Lower lobe of right lung (tissue), 2 donors: ENCODE measurements at regions not wholly inside any gene's neighbourhood (a gene's known extent, or its start where the extent isn't known, plus 50 kb on each side); places are given as distances from the start of the nearest gene placed in this dataset.

ENCODE experiments used
- ATAC-seq, 2 donors: fragments of 200-7000 bp; cut with Tn5 transposase; one replicate each; pipeline ENCODE4 v1.9.1; 2020 to 2022; ENCODE audit warnings: mild to moderate bottlenecking in 2 of 2, moderate library complexity in 2 of 2
- DNase-seq: peaks from one replicate; pipeline ENCODE4 v3.0.0-alpha.2; 2020
- H3K27ac ChIP-seq: fragments of 200-600 bp; one replicate; pipeline ENCODE4 v1.8.0; 2022
- H3K27me3 ChIP-seq: fragments of 200-600 bp; one replicate; pipeline ENCODE4 v1.8.0; 2022; ENCODE audit warnings: low read depth
- H3K36me3 ChIP-seq: fragments of 200-600 bp; one replicate; pipeline ENCODE4 v1.8.0; 2022; ENCODE audit warnings: mild to moderate bottlenecking
- H3K4me1 ChIP-seq: fragments of 200-600 bp; one replicate; pipeline ENCODE4 v1.8.0; 2022
- H3K4me3 ChIP-seq: fragments of 200-600 bp; one replicate; pipeline ENCODE4 v1.8.0; 2022; ENCODE audit warnings: mild to moderate bottlenecking
- H3K9me3 ChIP-seq: fragments of 200-600 bp; one replicate; pipeline ENCODE4 v1.8.0; 2022
- intact Hi-C: fragments of 100-400 bp; cut with DNase I; formaldehyde crosslinking; loops from one replicate; pipeline ENCODE4 v1.11.0; 2022
- TF ChIP-seq, protein P1 (sequence below): fragments of 200-600 bp; IDR thresholded peaks from one replicate; pipeline ENCODE4 v1.8.0; 2022; ENCODE audit warnings: antibody characterized with exemption, mild to moderate bottlenecking
- donor health status: DM: no; HTN: yes; CAD: no; lungs with severe emphysema.

DNA sequence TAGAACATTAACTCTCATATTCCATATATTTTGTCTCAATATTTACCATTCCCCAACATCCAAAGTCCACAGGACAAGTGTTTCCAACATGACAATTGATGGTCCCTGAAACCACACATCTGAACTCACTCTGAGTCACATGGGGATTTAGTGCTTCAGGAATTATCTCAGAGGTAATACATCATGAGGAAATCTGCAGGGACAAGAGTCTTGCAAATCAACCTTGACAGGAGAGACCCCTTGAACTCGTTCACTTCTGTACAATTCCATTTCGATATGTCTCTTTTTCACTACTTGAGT is 119.7 kb upstream of the ABCA1 start:
- ATAC-seq (no peak), DNase-seq (no peak)
- TF ChIP-seq, protein P1, sequence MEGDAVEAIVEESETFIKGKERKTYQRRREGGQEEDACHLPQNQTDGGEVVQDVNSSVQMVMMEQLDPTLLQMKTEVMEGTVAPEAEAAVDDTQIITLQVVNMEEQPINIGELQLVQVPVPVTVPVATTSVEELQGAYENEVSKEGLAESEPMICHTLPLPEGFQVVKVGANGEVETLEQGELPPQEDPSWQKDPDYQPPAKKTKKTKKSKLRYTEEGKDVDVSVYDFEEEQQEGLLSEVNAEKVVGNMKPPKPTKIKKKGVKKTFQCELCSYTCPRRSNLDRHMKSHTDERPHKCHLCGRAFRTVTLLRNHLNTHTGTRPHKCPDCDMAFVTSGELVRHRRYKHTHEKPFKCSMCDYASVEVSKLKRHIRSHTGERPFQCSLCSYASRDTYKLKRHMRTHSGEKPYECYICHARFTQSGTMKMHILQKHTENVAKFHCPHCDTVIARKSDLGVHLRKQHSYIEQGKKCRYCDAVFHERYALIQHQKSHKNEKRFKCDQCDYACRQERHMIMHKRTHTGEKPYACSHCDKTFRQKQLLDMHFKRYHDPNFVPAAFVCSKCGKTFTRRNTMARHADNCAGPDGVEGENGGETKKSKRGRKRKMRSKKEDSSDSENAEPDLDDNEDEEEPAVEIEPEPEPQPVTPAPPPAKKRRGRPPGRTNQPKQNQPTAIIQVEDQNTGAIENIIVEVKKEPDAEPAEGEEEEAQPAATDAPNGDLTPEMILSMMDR, result no peak
- no peaks in the 10 kb centered on the region for H3K9me3 ChIP-seq
- H3K4me1 ChIP-seq, result peaks cover 1% of the 10 kb centered on the region
- no peak overlapping the region for H3K4me3 ChIP-seq
- intact Hi-C loops, result no loop called here
- no peaks in the 10 kb centered on the region for H3K36me3 ChIP-seq
- H3K27ac ChIP-seq, result no peak overlapping the region
- no peaks in the 10 kb centered on the region for H3K27me3 ChIP-seq

DNA sequence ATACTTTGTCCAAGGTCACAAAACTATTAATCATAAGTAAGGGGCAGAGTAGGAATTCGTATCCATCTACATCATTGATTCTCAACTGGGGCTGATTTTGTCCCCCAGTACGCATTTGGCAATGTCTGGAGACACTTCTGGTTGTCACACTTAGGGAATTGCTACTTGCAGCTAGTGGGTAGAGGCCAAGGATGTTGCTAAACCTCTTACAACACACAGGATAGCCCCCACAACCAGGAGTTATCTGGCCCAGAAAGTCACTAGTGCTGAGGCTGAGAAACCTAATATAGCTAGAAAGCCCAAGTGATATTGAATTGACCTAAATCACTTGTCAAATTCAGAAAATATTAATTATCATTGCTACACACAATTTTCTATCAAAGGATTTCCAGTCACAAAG is 120.4 kb upstream of the ABCA1 start:
- Histone ChIP-seq H3K36me3 (no peaks in the 10 kb centered on the region), H3K27ac (no peak overlapping the region), H3K27me3 (no peaks in the 10 kb centered on the region), H3K9me3 (no peaks in the 10 kb centered on the region), H3K4me3 (no peak overlapping the region), H3K4me1 (peaks cover 5% of the 10 kb centered on the region)
- no peak for DNase-seq
- TF ChIP-seq, protein P1, result no peak
- intact Hi-C loops, result no loop called here
- no peak for ATAC-seq

DNA sequence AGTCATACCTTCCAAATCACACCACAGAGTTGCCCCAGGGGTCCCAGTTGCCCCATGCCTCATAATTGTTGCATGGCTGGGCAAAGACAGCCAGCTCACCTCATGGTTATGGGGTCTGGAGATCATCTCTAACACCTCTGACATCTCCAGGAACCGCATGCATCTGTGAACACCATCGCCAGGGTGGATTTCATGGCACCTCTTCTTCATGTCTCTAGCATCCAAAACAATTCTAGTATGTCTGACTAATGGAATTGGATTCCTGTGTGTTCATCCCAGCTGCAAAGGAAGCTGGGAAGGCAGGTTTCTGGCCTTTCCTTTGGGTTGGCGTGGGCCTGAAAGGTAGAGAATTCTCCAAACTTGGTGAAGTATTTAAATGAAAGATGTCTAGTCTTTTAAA is 122.3 kb upstream of the ABCA1 start:
- Histone ChIP-seq H3K27ac (no peak overlapping the region), H3K27me3 (no peaks in the 10 kb centered on the region), H3K4me3 (no peak overlapping the region), H3K4me1 (peaks cover 5% of the 10 kb centered on the region), H3K9me3 (no peaks in the 10 kb centered on the region), H3K36me3 (no peaks in the 10 kb centered on the region)
- ATAC-seq, result no peak
- TF ChIP-seq, protein P1, result no peak
- intact Hi-C loops, result no loop called here
- DNase-seq, result no peak

DNA sequence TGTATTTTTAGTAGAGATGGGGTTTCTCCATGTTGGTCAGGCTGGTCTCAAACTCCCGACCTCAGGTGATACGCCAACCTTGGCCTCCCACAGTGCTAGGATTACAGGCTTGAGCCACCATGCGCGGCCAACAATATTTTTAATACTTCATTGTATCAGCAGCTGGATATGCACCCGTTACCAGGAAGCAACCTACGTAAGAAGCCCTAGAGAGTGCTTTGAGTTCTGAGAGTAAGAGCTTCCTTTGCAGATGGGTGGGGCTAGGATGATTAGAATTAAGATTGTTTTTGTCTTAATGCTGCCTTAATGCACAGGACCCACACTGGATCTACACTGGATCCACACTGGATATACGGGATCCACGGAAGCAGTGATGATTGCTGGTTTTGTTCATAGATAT is 123.9 kb upstream of the ABCA1 start:
- H3K9me3 ChIP-seq, result no peaks in the 10 kb centered on the region
- DNase-seq (no peak), ATAC-seq (no peak)
- intact Hi-C loops, result no loop called here
- peaks cover 5% of the 10 kb centered on the region for H3K4me1 ChIP-seq
- TF ChIP-seq, protein P1, result no peak
- no peak overlapping the region for H3K27ac ChIP-seq
- H3K4me3 ChIP-seq, result no peak overlapping the region
- H3K27me3 ChIP-seq, result no peaks in the 10 kb centered on the region
- no peaks in the 10 kb centered on the region for H3K36me3 ChIP-seq

DNA sequence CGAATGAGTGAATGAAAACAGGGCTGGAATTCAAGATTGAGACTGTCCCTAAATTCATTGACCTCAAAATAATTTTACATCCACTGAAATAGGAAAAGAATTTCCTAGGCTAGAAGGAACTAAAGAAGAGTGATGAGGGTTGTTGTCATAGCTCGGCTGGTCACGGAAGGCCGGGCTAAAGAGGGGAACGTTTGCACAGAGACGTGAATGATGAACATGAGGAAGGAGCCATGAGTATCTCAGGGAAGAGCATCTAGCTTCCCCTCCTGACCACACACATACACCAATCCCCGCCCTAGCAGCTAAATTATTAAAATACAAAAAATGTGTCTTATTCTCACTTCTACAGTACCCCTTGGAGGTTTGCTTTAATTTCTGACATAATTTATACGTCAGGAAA is 124.4 kb upstream of the ABCA1 start:
- intact Hi-C loops, result no loop called here

More for the DNA sequence above, 124.4 kb upstream of the ABCA1 start:
- TF ChIP-seq, protein P1, result no peak
- no peak overlapping the region for H3K27ac ChIP-seq
- H3K9me3 ChIP-seq, result no peaks in the 10 kb centered on the region
- no peak overlapping the region for H3K4me3 ChIP-seq
- H3K27me3 ChIP-seq, result no peaks in the 10 kb centered on the region
- no peaks in the 10 kb centered on the region for H3K36me3 ChIP-seq
- peaks cover 5% of the 10 kb centered on the region for H3K4me1 ChIP-seq
- peak; percentile 57 to 73 for ATAC-seq
- DNase-seq, result no peak
